ENCODE measurements at regions not wholly inside any gene's neighbourhood (a gene's known extent, or its start where the extent isn't known, plus 50 kb on each side); places are given as distances from the start of the nearest gene placed in this dataset.

- Histone ChIP-seq H3K4me3 (no peak overlapping the region), H3K4me1 (no peaks in the 10 kb centered on the region), H3K9me3 (no peaks in the 10 kb centered on the region), H3K36me3 (no peaks in the 10 kb centered on the region), H3K27ac (no peak overlapping the region), H3K27me3 (no peaks in the 10 kb centered on the region)
- TF ChIP-seq CTCF (IDR thresholded peaks at IDR 0.05) (peak in 1 of 6 experiments; percentile 5), POLR2A (IDR thresholded peaks at IDR 0.05) (no peak)
- DNase-seq = no peak
Measured at GRCh38 chr17:14553847-14554246, 253.0 kb downstream of the HS3ST3B1 start.

GRCh38 chr17:14552306-14552705 is 251.4 kb downstream of the HS3ST3B1 start:
- H3K27me3 ChIP-seq = no peaks in the 10 kb centered on the region
- no peak for TF ChIP-seq POLR2A (IDR thresholded peaks at IDR 0.05)
- TF ChIP-seq CTCF (IDR thresholded peaks at IDR 0.05) = no peak
- no peak for DNase-seq

GRCh38 chr17:14547556-14547955 is 246.7 kb downstream of the HS3ST3B1 start:
- no peaks in the 10 kb centered on the region for H3K9me3 ChIP-seq
- H3K4me3 ChIP-seq = no peak overlapping the region
- TF ChIP-seq POLR2A (IDR thresholded peaks at IDR 0.05) (no peak), CTCF (IDR thresholded peaks at IDR 0.05) (no peak)
- H3K36me3 ChIP-seq = no peaks in the 10 kb centered on the region
- no peak overlapping the region for H3K27ac ChIP-seq
- H3K27me3 ChIP-seq = no peaks in the 10 kb centered on the region
- no peak for DNase-seq
- H3K4me1 ChIP-seq = no peaks in the 10 kb centered on the region

More at GRCh38 chr17:14552306-14552705, 251.4 kb downstream of the HS3ST3B1 start:
- Histone ChIP-seq H3K9me3 (no peaks in the 10 kb centered on the region), H3K4me1 (no peaks in the 10 kb centered on the region), H3K4me3 (no peak overlapping the region), H3K36me3 (no peaks in the 10 kb centered on the region), H3K27ac (no peak overlapping the region)

- no peak overlapping the region for H3K27ac ChIP-seq
- no peaks in the 10 kb centered on the region for H3K4me1 ChIP-seq
- H3K4me3 ChIP-seq = no peak overlapping the region
- no peaks in the 10 kb centered on the region for H3K27me3 ChIP-seq
- H3K36me3 ChIP-seq = no peaks in the 10 kb centered on the region
- no peak for DNase-seq
- TF ChIP-seq CTCF (IDR thresholded peaks at IDR 0.05) (no peak), POLR2A (IDR thresholded peaks at IDR 0.05) (no peak)
- no peaks in the 10 kb centered on the region for H3K9me3 ChIP-seq
Measured at GRCh38 chr17:14547016-14547415, 246.1 kb downstream of the HS3ST3B1 start.

GRCh38 chr17:14545156-14545906 is 244.4 kb downstream of the HS3ST3B1 start:
- H3K27ac ChIP-seq = no peak overlapping the region
- no peak for DNase-seq
- no peaks in the 10 kb centered on the region for H3K36me3 ChIP-seq
- H3K9me3 ChIP-seq = no peaks in the 10 kb centered on the region
- TF ChIP-seq POLR2A (IDR thresholded peaks at IDR 0.05) = no peak
- no peak for TF ChIP-seq CTCF (IDR thresholded peaks at IDR 0.05)
- no peaks in the 10 kb centered on the region for H3K27me3 ChIP-seq
- H3K4me3 ChIP-seq = no peak overlapping the region
- H3K4me1 ChIP-seq = no peaks in the 10 kb centered on the region

Data from Peyer's patch (tissue), 4 donors.